D341Med (cell line): ENCODE measurements at regions not wholly inside any gene's neighbourhood (a gene's known extent, or its start where the extent isn't known, plus 50 kb on each side); places are given as distances from the start of the nearest gene placed in this dataset.
"Not testable (repeated sequence)": the region's sequence is repeated elsewhere in the genome, so short reads cannot be mapped to it uniquely, and the experiment has no call there.

Experiments used
- DNase-seq: peaks from one replicate; pipeline ENCODE4 v3.0.0; 2012; ENCODE audit warnings: low spot score

DNA sequence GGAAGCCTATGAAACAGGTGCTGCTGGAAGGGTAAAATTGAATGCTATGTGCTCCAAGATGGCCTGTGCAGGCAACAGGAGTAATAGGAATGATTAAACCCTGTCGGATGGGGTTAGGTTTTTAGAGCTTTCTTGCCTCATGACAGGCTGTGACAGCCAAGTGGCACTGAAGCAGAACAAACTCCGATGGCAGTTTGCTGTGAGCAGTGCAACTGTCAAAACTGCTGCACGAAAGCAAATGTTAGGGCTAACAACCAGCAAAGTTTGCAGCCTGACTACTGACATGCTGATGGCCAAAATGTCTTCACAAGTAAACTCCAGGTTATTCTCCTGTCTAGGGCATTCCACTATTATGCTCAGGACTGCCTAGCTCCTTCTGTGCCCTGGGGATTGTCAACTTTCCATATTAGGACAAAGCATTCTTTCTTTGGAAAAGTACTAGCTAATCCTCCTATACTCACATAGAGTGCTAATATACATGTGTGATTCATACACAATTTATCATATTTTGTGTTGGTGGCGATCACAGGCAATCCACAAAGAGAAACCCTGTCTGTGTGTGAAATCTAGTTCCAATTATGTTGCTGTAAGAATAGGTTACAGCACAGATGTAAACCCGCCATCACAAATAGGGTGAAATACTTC, 486.6 kb upstream of the TENM3 start:
- DNase-seq, result no peak

DNA sequence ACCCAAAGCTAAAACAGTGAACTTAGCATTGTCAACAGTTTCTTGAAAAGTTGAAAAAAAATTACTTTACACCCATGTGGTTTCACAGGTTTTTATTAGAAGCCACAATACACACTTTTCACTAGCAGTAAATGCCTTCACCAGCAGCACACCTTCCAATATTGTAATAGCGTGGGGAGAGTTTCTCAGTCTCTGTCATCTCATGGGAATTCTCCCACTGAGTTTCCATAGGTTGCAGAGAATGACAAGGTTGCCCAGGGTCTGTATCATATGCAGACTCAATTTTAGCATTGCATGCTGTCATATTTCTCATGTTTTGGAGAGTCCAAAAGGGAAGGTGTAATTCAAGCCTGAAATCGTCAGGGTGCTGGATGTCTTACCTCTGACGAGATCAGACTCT, 486.1 kb upstream of the TENM3 start:
- no peak for DNase-seq

DNA sequence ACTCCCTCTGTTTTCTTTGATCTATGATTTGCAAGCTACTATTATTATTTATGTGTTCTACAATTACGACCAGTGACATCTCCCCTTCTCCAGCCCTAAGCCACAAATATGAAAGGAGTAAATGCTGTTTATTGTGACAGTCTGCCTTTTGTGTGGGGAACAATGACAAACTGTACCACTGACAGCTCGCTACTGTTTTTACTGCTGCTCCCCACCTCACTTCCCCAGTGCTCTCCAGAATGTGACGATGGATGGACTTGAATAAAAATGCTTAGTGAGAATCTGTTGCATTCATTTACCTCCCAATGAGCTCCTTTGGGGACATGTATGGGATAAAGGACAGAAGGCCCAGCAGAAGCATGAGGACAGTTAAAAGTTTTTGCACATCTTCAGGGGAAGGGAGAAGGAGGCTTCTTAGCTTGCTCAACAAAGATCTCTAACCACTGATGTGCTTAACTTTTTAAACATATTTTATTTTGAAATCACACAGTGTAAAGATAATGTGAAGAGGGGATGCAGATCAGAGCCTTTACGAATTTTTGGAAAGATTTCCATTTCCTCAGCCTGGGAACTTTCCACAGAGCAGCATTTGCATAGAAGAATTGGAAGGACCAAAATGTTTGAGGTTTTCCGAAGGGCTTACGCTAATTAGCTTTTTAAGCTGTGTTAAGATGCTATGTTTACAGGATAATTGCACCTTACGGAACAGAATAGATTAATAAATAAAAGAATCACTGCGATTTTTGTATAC, 485.1 kb upstream of the TENM3 start:
- DNase-seq, result no peak

DNA sequence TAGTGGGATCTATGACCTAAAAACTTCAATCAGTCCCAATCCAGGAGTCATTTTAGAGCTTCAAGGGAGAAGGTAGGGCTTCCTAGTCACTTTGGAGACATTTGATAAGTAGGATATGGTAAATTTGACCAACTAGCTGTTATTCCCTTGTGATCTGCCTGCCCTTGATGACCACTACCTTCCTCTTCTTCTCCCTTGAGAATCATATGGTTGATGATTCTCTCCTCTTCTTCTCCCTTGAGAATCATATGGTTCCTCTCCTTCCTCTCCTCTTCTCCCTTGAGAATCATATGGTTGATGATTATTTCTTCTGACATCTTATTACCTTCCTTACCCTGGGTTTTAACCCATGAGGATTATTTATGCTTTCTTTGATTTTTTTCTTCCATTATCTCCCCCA, 482.6 kb upstream of the TENM3 start:
- DNase-seq, result no peak

DNA sequence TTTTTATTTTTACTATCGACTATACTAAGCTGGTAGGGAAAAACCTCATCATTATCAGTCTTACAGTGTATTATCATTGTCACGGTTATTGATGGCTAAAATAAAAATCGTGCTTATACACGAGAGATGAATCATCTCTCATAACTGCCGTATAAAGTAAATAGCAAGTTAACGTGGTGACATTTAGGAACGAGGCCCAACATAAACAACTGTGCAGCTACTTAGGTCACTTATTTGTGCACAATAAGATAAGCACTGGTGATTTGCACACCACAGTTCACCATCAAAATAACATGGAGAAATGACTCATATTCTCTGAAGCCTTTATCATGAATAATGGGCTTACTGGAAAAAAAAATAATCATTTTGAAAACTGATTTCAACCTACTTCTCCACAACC, 482.0 kb upstream of the TENM3 start:
- no peak for DNase-seq

DNA sequence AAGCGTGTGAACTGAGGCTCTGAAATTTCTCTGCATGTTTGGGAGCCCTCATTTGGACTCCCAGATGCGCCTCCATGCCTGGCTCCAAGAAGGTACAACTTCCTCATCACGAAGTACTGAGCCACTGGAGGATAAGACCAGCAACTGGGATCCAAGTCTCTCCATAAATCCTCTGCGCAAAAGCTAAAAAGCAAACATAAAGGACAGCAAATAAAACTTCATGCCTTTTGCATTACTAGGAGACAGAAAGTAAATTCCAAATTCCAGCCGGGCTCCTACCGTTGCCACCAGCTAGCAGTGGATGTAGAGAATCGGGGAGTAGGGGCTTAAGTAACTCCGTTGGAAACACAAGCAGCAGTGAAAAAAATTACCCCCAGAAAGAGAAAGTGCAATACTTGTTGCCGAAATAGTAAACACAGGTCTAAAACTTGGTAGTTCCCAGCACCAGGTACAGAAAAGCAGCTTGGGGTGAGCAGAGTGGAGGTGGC, 477.1 kb upstream of the TENM3 start:
- no peak for DNase-seq

DNA sequence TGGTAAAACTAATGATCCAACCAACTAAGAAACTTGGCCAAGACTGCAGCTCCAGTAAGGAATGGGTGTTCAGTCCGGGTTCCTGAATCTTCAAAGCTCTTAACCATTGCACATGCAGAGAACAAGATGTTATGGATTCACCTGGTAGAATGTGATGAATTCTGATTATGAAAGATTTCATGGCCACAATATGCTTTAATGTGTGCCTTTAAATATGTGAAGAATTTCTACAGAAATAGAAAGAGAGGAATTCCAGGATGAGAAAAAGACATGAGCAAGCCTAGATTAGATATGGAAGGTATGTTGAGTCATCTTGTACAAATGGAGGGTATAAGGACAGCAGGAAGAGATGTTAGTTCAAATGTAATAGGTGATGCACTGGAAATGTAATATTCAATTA, 472.2 kb upstream of the TENM3 start:
- no peak for DNase-seq

DNA sequence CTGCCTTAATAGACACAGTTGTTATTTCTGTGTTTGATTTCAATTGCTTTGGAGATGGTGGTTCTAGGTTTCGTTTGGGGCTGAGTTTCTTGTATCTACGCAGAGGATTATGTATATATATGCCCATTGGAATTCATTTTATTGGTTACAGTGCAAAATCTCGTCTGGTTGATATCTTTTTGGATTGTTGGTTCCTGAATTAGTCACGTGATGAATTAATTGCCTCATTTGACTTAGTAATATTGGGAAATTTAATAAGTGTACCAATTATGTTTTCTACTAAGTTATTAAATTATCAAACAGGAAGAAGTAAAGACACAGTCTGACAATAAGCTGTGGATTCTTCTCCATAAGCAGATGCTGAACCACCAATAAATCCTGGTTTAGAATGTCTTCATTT, 467.9 kb upstream of the TENM3 start:
- no peak for DNase-seq

DNA sequence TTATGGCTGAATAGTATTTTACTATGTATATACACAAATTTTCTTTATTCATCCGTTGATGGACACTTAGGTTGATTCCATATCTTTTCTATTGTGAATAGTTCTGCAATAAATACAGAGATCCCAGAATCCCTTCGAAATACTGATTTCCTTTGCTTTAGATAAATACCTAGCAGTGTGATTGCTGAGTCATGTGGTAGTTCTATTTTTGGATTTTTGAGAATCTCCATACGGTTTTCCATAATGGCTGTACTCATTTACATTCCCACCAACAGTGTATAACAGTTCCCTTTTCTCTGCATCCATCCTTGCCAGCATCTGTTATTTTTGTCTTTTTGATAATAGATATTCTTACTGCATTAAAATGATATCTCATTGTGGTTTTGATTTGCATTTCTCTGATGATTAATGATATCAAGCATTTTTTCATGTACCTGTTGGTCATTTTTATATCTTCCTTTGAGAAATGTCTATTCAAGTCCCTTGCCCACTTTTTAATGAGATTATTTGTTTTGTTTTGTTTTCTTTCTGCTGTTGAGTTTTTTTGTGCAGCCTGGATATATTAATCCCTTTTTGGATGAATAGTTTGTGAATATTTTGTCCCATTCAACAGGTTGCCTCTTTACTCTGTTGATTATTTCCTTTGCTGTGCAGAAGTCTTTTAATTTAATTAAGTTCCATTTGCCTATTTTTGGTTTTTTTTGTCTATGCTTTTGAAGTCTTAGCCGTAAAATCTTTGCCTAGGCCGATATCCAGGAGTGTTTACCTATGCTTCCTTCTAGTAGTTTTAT, 466.7 kb upstream of the TENM3 start:
- no peak for DNase-seq

DNA sequence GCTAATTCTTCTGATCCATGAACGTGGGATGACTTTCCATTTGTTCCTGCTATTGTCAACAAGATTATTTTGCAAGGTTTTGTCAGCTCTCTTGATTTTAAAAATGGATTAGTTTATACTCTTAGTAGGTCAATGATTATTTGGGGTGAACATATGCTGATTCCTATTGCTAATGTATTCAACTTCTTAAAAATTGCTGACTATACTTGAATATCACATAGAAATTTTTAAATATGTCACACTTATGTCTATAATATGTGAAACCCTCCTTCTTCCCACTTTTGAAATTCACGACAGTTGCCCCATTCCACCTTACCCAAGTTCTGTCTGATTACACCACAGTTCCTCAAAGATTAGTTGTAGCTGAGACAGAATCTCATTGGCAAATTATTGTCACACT, 465.7 kb upstream of the TENM3 start:
- DNase-seq, result no peak

DNA sequence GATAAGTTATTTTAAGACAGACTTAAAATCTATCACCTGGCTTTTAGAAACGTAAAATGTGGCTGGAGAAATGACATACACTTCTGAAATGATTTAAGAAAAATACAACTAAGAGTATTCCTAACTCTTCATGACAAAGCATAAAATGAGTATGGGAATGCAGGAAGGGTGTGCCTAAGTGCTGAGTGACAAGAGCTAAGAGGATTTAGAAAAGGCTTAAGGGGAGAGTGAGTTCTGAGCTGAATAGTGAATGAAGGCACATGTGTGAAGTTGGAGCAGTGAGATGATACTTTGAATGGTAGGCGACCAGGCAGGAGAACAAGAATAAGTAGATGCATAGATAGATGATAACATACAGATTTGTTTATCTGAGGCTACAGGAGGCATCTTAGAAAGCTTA, 458.3 kb upstream of the TENM3 start:
- DNase-seq, result no peak

DNA sequence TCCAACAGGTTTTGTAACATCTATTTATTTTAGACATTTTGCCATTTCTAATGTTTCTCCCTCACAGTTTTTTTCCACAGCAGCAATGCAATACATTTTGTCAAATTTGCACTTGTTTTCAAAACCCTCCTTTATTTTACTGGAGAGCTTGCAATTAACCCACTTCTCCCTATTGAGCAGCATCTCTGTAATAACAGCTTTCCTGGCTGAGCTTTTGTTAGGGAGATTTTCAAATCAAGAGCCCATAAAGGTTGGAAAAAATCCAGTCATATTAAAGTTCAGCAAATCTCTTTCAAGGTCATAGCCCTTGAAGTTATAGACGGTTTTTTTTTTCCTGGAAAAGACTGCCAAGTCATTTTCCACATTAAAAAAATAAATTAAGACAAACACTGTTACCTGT, 450.6 kb upstream of the TENM3 start:
- DNase-seq, result no peak

DNA sequence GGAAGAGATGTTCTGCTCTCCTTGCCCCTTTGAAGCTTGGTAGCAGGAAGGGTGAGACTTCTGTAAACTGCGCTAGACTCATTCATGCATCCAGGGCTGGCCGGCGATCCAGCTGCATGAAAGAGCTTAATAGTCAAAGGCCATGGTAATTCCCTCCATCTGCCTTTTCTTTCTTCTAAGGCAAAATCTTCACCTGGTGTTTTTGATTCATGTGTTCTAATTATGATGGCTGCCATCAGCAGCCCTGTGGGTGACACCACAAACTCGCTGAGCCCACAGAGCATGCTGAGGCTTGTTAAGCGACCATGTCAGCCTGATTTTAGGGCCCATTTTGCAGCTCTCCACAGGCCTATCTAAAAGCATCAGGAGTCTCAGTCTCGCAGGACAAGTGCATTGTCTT, 450.1 kb upstream of the TENM3 start:
- DNase-seq, result no peak

DNA sequence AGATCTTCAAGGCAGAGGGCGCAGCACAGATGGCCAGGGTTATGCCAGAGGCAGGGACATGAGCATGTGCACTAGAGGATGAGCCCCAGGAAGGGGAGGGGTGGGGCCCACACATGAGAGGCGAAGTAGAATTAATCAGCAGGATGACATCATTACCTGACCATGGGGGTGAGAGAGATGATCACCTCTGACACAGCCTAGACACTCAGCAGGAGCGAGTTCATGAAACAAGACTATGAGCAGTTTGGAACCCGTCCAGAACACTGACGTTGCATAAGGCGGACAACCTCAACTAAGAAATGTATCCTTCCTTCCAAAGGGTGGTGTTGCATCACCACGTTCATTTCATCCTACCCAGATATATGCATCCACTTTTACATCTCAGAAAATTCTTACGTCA, 446.7 kb upstream of the TENM3 start:
- no peak for DNase-seq

DNA sequence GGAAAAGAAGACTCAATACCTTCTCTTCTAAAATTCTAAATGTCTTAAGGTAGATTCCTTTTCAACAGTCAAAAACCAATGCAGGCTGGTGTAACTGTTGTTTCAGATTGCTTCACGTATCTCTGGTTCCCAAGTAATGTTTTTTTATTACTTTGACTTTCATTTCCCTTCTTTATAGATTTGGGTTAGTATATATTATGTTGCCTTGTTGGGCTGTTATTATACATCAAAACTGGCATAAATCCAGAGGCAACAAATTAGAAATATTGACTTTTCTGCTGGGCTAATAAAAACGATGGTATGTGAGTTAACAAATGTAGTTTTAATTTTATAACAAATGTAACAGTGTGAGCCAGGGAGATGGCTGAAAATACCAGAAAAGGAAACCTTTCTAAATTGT, 444.7 kb upstream of the TENM3 start:
- DNase-seq, result no peak

DNA sequence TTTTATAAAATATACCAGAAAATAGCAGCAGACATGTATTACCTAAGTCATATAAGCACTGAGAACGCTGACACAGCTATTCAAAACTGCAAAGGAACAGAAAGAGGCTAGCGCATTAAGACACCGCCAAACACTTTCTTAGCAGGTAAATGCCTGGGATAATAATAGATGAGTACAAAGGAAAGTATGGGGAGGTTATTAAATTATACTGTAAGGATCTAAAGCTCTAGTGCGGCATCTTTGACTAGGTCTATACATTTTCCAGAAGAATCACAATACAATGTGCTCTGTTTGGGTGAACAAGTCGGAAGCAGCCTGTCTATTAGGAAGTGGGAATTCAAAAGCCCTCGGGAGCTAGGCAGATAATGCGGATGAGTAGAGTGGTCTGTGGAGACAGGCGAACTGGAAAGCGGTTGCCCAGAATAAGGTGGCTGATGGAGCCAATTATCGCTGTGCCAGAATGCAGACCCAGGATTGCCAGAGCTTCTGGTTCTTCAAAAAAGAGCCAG, 443.6 kb upstream of the TENM3 start:
- no peak for DNase-seq

DNA sequence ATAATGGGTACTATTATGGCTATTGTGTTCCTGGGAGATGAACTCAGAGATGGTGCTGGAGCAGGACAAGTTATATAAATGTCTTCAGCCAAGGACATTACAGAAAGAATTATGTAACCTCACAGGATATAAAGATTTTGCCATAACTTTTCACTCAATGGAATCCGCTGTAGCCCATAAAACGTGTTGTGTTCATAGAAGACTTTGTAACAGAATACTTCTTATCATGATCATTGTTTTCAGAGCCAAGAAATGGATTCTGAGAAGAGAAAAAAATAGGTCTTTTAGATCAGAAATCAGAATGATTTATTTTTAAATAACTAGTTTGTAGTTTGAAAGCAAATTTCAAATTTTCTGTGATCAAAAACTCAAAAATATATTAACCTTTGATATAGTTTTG, 441.0 kb upstream of the TENM3 start:
- DNase-seq, result no peak

DNA sequence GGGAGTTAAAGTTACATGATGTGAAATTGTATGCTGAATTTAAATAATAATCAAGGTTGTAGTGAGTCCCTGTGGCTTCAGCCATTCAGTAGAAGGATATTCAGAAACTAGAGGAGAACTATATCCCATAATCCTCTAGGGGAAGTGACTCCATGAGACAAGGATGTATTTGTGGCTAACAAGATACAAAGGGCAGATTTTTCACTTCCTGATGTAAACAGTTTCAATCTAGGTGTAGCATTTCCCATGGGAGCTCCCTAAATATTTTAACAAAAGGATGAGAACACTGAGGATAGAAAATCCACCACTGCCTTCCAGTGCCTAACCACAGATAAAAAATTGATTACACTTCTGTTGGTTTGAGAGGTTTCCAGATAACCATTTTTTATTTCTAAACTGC, 435.4 kb upstream of the TENM3 start:
- no peak for DNase-seq

DNA sequence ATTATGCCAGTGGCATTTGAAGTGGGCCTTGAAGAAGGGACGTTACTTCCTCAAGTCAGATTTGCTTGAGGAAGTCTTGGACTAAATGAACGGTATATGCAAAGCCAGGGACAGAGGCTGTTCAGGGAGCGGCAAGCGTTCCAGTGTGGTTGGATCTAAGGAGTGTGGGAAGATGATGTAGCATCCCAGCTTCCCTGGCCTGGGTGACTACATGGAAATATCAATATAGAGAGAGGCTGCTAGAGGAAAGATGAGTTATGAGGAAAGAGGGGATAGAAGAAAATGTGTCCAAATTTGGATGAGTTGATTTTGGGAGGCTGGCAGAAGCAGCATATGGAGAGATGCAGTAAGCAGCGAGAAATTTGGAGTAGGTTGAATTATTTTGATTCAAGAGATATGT, 432.5 kb upstream of the TENM3 start:
- DNase-seq, result no peak

DNA sequence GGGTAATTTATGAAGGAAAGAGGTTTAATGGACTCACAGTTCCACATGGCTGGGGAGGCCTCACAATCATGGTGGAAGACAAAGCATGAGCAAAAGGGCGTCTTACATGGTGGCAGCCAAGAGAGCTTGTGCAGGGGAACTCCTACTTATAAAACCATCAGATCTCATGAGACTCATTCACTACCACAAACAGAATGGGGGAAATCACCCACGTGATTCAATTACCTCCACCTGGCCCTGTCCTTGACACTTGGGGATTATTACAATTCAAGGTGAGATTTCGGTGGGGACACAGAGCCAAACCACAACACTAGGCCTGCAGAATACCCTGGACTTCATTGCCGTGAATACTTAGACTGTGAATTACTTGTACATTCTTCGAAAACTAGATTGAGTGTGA, 431.7 kb upstream of the TENM3 start:
- not testable (repeated sequence) for DNase-seq

DNA sequence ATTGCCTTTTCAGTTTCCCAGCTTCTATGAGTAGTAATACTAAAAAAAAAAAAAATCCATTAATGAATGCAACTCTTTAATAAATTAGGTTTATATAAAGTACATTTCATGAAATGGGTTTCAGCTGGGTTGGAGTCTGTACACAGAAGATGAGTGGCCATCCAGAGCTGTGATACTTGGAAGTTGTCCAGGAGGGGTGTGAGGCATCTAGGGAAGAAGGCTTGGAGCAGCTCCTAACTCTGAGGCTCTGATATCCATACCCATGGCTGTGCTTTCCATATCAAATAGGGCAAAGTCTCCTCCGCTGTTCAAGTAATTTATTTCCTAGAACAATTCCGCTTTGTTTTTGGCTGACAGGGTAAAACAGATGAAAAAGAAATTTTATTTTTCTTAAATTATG, 423.3 kb upstream of the TENM3 start:
- DNase-seq, result no peak

DNA sequence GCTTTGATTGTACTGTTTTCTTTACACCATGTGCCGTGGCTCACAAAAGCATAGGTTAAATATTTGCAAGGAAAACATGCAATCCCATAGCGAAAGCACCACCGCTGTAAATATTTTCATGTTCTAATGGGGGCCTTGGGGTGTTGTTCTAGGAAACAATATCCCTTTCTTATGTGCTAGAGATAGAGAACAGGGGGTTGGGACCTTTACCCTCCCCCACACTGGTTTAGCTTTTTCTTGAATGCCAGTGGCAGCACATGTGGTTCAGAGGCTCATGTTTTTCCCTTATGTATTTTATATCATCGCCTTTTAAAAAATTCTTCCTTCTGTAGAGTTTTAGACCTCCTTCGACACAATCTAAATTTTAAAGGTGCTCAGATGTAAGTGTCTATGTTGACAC, 422.6 kb upstream of the TENM3 start:
- no peak for DNase-seq
